Frontal cortex (tissue), 4 donors: ENCODE measurements at regions not wholly inside any gene's neighbourhood (a gene's known extent, or its start where the extent isn't known, plus 50 kb on each side); places are given as distances from the start of the nearest gene placed in this dataset. TPM values are rescaled to one million over a fixed set of nuclear protein-coding genes. Genes with fewer than 3 reads are reported as not detected.
"Not testable (repeated sequence)": the region's sequence is repeated elsewhere in the genome, so short reads cannot be mapped to it uniquely, and the experiment has no call there.

Source experiments
- DNase-seq, 2 donors: peaks; one replicate each; pipeline ENCODE4 v3.0.0; 2012; ENCODE audit warnings: low spot score in 2 of 2
- FAIRE-seq: peaks from 2 replicates; lab custom pipeline; 2012; peaks lifted over from hg19 to GRCh38; lab: Jason Lieb, UNC
- small RNA-seq: library from RNA; depleted of rRNA; stranded (forward); fragments of <200 nt; gene quantifications from one replicate; pipeline ENCODE3, GENCODE V24; 2014
- donor health status: control.
- donor health status: control.
- donor health status: control.

DNA sequence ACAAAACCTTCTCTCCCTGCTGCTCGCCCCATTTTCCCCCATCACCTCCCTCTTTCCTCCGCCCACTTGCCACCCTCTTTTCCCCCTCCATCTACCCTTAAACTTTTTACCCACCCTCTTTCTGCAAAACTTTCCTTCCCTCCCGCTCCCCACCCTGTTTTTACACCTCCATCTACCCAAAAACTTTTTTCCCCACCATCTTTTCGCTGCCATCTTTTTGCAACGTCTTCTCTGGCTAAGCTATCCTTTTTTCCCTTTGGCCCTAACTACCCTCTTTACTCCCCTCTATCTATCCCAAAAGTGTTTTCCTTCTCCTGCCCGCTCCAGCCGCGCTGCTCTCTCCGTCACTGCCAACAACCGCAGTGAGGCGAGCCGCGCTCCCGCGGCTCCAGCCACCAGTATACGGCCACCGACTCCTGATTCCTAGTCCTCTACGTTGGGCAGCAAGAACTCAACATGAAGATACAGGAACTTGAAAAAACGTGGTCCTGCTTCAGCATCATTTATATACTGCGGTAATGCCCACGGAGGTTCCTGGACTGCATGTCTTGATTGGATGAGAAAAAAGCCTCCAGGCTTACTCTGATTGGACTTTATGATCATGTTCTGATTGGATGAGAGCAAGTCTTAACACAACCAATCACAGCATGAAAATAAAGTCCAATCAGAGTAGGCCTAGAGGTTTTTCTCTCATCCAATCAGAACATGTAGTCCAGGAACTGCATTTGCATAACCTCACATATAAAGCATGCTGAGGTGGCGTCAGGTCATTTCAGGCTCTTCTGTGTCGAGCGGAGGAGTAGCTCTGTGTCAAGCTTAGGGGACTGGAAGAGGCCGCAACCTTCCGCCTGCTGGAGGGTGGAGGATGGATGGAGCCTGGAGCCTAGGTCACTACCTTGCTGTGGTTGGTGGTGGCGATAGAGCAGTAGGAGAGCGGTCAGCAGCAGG lies 79.9 kb upstream of the KCNJ18 start:
- DNase-seq, FAIRE-seq: not testable (repeated sequence)

DNA sequence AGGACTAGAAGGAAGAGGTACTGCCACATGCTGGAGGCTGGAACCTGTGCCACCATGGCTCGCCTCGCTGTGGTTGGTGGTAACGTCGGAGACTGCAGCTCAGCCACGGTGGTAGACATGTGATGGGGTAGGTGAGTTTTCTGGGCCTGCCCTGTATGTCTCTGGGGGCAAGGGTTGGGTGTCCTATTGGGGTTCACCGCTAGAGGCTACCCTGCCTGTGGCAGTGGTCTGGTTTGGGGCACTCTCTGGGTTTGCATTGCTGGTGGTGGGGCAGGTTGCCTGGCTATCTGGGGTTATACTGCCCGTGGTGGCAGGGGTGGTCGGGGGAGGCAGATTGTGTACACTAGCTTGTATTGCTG lies 79.3 kb upstream of the KCNJ18 start:
- no peak for FAIRE-seq
- no peak for DNase-seq

DNA sequence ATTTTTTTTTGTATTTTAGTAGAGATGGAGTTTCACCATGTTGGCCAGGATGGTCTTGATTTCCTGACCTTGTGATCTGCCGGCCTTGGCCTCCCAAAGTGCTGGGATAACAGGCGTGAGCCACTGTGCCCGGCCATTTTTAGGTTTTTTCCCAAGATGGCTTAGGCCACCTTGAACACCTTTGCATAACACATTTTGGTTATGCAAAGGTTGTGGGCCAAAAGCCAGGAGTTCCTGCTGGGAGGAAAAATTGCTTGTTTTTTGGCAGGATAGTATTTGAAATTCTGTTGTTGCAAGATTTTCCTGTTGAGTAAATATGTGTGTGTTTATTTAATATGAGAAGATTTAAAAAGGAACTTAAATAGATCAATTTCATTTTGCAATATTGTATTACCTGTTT lies 65.3 kb upstream of the KCNJ18 start:
- DNase-seq, FAIRE-seq: not testable (repeated sequence)

Small RNA genes lying in the stretch of these regions (small RNA-seq; reads per million reads assigned to genes)
- not detected for gene AC233702.6
- gene AC233702.8: not detected
